ENCODE measurements at regions not wholly inside any gene's neighbourhood (a gene's known extent, or its start where the extent isn't known, plus 50 kb on each side); places are given as distances from the start of the nearest gene placed in this dataset.

- peak in 1 of 2 donors; percentile 60 for DNase-seq (ENCODE audit: low read depth in 2 of 2)
- TF ChIP-seq, protein P1, sequence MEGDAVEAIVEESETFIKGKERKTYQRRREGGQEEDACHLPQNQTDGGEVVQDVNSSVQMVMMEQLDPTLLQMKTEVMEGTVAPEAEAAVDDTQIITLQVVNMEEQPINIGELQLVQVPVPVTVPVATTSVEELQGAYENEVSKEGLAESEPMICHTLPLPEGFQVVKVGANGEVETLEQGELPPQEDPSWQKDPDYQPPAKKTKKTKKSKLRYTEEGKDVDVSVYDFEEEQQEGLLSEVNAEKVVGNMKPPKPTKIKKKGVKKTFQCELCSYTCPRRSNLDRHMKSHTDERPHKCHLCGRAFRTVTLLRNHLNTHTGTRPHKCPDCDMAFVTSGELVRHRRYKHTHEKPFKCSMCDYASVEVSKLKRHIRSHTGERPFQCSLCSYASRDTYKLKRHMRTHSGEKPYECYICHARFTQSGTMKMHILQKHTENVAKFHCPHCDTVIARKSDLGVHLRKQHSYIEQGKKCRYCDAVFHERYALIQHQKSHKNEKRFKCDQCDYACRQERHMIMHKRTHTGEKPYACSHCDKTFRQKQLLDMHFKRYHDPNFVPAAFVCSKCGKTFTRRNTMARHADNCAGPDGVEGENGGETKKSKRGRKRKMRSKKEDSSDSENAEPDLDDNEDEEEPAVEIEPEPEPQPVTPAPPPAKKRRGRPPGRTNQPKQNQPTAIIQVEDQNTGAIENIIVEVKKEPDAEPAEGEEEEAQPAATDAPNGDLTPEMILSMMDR (IDR thresholded peaks at IDR 0.05; ENCODE audit: low read depth, low read length) = no peak
These were observed 75.1 kb upstream of the B3GAT2 start for GRCh38 chr6:71031912-71032311.

GRCh38 chr6:71033171-71033570, 76.3 kb upstream of the B3GAT2 start:
- H3K4me3 ChIP-seq (replicated peaks in 1 of 2; ENCODE audit: low read depth in 2 of 2, low read length in 2 of 2) = no peak overlapping the region
- TF ChIP-seq, protein P1 (IDR thresholded peaks at IDR 0.05; ENCODE audit: low read depth, low read length) = no peak
- no peak for DNase-seq (ENCODE audit: low read depth in 2 of 2)

More at GRCh38 chr6:71031912-71032311, 75.1 kb upstream of the B3GAT2 start:
- H3K4me3 ChIP-seq (replicated peaks in 1 of 2; ENCODE audit: low read depth in 2 of 2, low read length in 2 of 2) = no peak overlapping the region

- no peak overlapping the region for H3K4me3 ChIP-seq (replicated peaks in 1 of 2; ENCODE audit: low read depth in 2 of 2, low read length in 2 of 2)
- no peak for DNase-seq (ENCODE audit: low read depth in 2 of 2)
- TF ChIP-seq, protein P1 (IDR thresholded peaks at IDR 0.05; ENCODE audit: low read depth, low read length) = no peak
These were observed 77.0 kb upstream of the B3GAT2 start for GRCh38 chr6:71033890-71034289.

GRCh38 chr6:71034563-71035345, 77.9 kb upstream of the B3GAT2 start:
- no peak overlapping the region for H3K4me3 ChIP-seq (replicated peaks in 1 of 2; ENCODE audit: low read depth in 2 of 2, low read length in 2 of 2)
- no peak for DNase-seq (ENCODE audit: low read depth in 2 of 2)

GRCh38 chr6:71035871-71036270, 79.0 kb upstream of the B3GAT2 start:
- TF ChIP-seq, protein P1 (IDR thresholded peaks at IDR 0.05; ENCODE audit: low read depth, low read length) = no peak
- peak in 1 of 2 donors; percentile 65 for DNase-seq (ENCODE audit: low read depth in 2 of 2)
- H3K4me3 ChIP-seq (replicated peaks in 1 of 2; ENCODE audit: low read depth in 2 of 2, low read length in 2 of 2) = no peak overlapping the region

More at GRCh38 chr6:71034563-71035345, 77.9 kb upstream of the B3GAT2 start:
- TF ChIP-seq, protein P1 (IDR thresholded peaks at IDR 0.05; ENCODE audit: low read depth, low read length) = no peak

GRCh38 chr6:71038711-71039344, 82.0 kb upstream of the B3GAT2 start:
- peak in 1 of 2 donors; percentile 23 for DNase-seq (ENCODE audit: low read depth in 2 of 2)
- TF ChIP-seq, protein P1 (IDR thresholded peaks at IDR 0.05; ENCODE audit: low read depth, low read length) = no peak

More at GRCh38 chr6:71038711-71039344, 82.0 kb upstream of the B3GAT2 start:
- H3K4me3 ChIP-seq (replicated peaks in 1 of 2; ENCODE audit: low read depth in 2 of 2, low read length in 2 of 2) = no peak overlapping the region
